NCI-H748 treated with DMSO at 0.1 percent for 48 hours (cell line): ENCODE measurements at regions not wholly inside any gene's neighbourhood (a gene's known extent, or its start where the extent isn't known, plus 50 kb on each side); places are given as distances from the start of the nearest gene placed in this dataset.

Experiments used
- DNase-seq: peaks from one replicate; lab custom pipeline; 2025; lab: John Stamatoyannopoulos, UW

GRCh38 chr7:47724335-47724982 is 142.5 kb upstream of the TNS3 start:
- no peak for DNase-seq

- no peak for DNase-seq
Observed at GRCh38 chr7:47722126-47722525, 140.2 kb upstream of the TNS3 start.

- no peak for DNase-seq
Observed at GRCh38 chr7:47721670-47722069, 139.8 kb upstream of the TNS3 start.

GRCh38 chr7:47720907-47721244 is 139.0 kb upstream of the TNS3 start:
- no peak for DNase-seq

- DNase-seq, result no peak
Observed at GRCh38 chr7:47720141-47720906, 138.4 kb upstream of the TNS3 start.

GRCh38 chr7:47719675-47720074 is 137.8 kb upstream of the TNS3 start:
- no peak for DNase-seq

GRCh38 chr7:47715631-47716068 is 133.7 kb upstream of the TNS3 start:
- DNase-seq, result no peak

GRCh38 chr7:47714669-47715607 is 133.0 kb upstream of the TNS3 start:
- DNase-seq, result no peak

- no peak for DNase-seq
Observed at GRCh38 chr7:47713595-47713994, 131.7 kb upstream of the TNS3 start.

- no peak for DNase-seq
Observed at GRCh38 chr7:47712416-47712815, 130.5 kb upstream of the TNS3 start.

GRCh38 chr7:47711776-47712175 is 129.9 kb upstream of the TNS3 start:
- no peak for DNase-seq

- DNase-seq, result no peak
Observed at GRCh38 chr7:47710201-47710935, 128.5 kb upstream of the TNS3 start.

- no peak for DNase-seq
Observed at GRCh38 chr7:47709451-47709850, 127.5 kb upstream of the TNS3 start.

GRCh38 chr7:47709051-47709450 is 127.1 kb upstream of the TNS3 start:
- no peak for DNase-seq

- no peak for DNase-seq
Observed at GRCh38 chr7:47707583-47707982, 125.7 kb upstream of the TNS3 start.

GRCh38 chr7:47704936-47705335 is 123.0 kb upstream of the TNS3 start:
- DNase-seq, result no peak

- no peak for DNase-seq
Observed at GRCh38 chr7:47702080-47702479, 120.2 kb upstream of the TNS3 start.

GRCh38 chr7:47698386-47698785 is 116.5 kb upstream of the TNS3 start:
- no peak for DNase-seq

GRCh38 chr7:47697543-47697942 is 115.6 kb upstream of the TNS3 start:
- no peak for DNase-seq

- no peak for DNase-seq
Observed at GRCh38 chr7:47696152-47696710, 114.3 kb upstream of the TNS3 start.

GRCh38 chr7:47693216-47693615 is 111.3 kb upstream of the TNS3 start:
- no peak for DNase-seq

- no peak for DNase-seq
Observed at GRCh38 chr7:47691988-47692387, 110.1 kb upstream of the TNS3 start.
